ENCODE measurements at regions not wholly inside any gene's neighbourhood (a gene's known extent, or its start where the extent isn't known, plus 50 kb on each side); places are given as distances from the start of the nearest gene placed in this dataset.

GRCh38 chr5:144024545-144024944, 145.9 kb downstream of the YIPF5 start:
- intact Hi-C loops (cut with micrococcal nuclease; ENCODE audit: unreplicated experiment) = no loop called here
- H3K4me1 ChIP-seq (replicated peaks; ENCODE audit: insufficient read depth) = no peaks in the 10 kb centered on the region

GRCh38 chr5:144026286-144026685, 144.2 kb downstream of the YIPF5 start:
- intact Hi-C loops (cut with micrococcal nuclease; ENCODE audit: unreplicated experiment) = no loop called here
- TF ChIP-seq CTCF (conservative IDR thresholded peaks at IDR 0.05) (no peak), EZH2 (IDR thresholded peaks at IDR 0.05; ENCODE audit: low read depth) (no peak)
- Histone ChIP-seq H3F3A (ENCODE audit: insufficient read depth, low read depth) (no peaks in the 10 kb centered on the region), H3K4me3 (no peak overlapping the region), H2AFZ (no peak overlapping the region), H3K27me3 (ENCODE audit: insufficient read depth, low read depth) (no peaks in the 10 kb centered on the region), H3K9me2 (ENCODE audit: insufficient read depth) (0 out of 2 replicates have a peak, but pooled peaks cover 4% of the 10 kb centered on the region), H4K20me1 (ENCODE audit: insufficient read depth) (no peaks in the 10 kb centered on the region), H3K4me1 (replicated peaks; ENCODE audit: insufficient read depth) (no peaks in the 10 kb centered on the region), H3K36me3 (ENCODE audit: low read depth) (no peaks in the 10 kb centered on the region), H3K4me2 (no peak overlapping the region), H3K27ac (no peak overlapping the region), H3K79me2 (ENCODE audit: low read depth) (no peaks in the 10 kb centered on the region), H3K9me3 (ENCODE audit: insufficient read depth, low read depth) (peaks cover 5% of the 10 kb centered on the region; the same call in 1 of the 2 replicates)
- DNase-seq = no peak
- BruUV-seq (replicated peaks) = no TSS peak
- CTCF ChIA-PET = no interaction called here
- POLR2A ChIA-PET (ENCODE audit: unreplicated experiment) = no interaction called here

More at GRCh38 chr5:144024545-144024944, 145.9 kb downstream of the YIPF5 start:
- Histone ChIP-seq H3K27me3 (ENCODE audit: insufficient read depth, low read depth) (peaks cover 1% of the 10 kb centered on the region; the same call in 1 of the 2 replicates), H3K9me3 (ENCODE audit: insufficient read depth, low read depth) (peaks cover 19% of the 10 kb centered on the region), H4K20me1 (ENCODE audit: insufficient read depth) (no peaks in the 10 kb centered on the region), H3F3A (ENCODE audit: insufficient read depth, low read depth) (no peaks in the 10 kb centered on the region), H3K9me2 (ENCODE audit: insufficient read depth) (0 out of 2 replicates have a peak, but pooled peaks cover 4% of the 10 kb centered on the region), H3K79me2 (ENCODE audit: low read depth) (no peaks in the 10 kb centered on the region), H3K4me3 (no peak overlapping the region), H3K36me3 (ENCODE audit: low read depth) (no peaks in the 10 kb centered on the region), H3K27ac (no peak overlapping the region), H3K4me2 (no peak overlapping the region), H2AFZ (no peak overlapping the region)
- no peak for TF ChIP-seq EZH2 (IDR thresholded peaks at IDR 0.05; ENCODE audit: low read depth)
- no TSS peak for BruUV-seq (replicated peaks)
- ChIA-PET CTCF (interaction anchor here (0.6 kb wide), 1 partner anchor 678 kb away, joined by 4 read pairs; no protein-coding TSS in a partner anchor), POLR2A (ENCODE audit: unreplicated experiment) (no interaction called here)
- no peak for DNase-seq

GRCh38 chr5:144028058-144028457, 142.4 kb downstream of the YIPF5 start:
- 0 out of 2 replicates have a peak, but pooled peaks cover 4% of the 10 kb centered on the region for H3K9me2 ChIP-seq (ENCODE audit: insufficient read depth)
- H3K4me2 ChIP-seq = no peak overlapping the region
- TF ChIP-seq CTCF (conservative IDR thresholded peaks at IDR 0.05) (no peak), EZH2 (IDR thresholded peaks at IDR 0.05; ENCODE audit: low read depth) (no peak)
- BruUV-seq (replicated peaks) = no TSS peak
- no peaks in the 10 kb centered on the region for H3K79me2 ChIP-seq (ENCODE audit: low read depth)
- H3K9me3 ChIP-seq (ENCODE audit: insufficient read depth, low read depth) = no peaks in the 10 kb centered on the region
- POLR2A ChIA-PET (ENCODE audit: unreplicated experiment) = no interaction called here
- H3F3A ChIP-seq (ENCODE audit: insufficient read depth, low read depth) = no peaks in the 10 kb centered on the region
- H3K4me1 ChIP-seq (replicated peaks; ENCODE audit: insufficient read depth) = no peaks in the 10 kb centered on the region
- no peak for DNase-seq
- H3K27ac ChIP-seq = no peak overlapping the region
- intact Hi-C loops (cut with micrococcal nuclease; ENCODE audit: unreplicated experiment) = no loop called here
- H3K27me3 ChIP-seq (ENCODE audit: insufficient read depth, low read depth) = no peaks in the 10 kb centered on the region
- CTCF ChIA-PET = no interaction called here
- no peak overlapping the region for H2AFZ ChIP-seq
- no peak overlapping the region for H3K4me3 ChIP-seq
- no peaks in the 10 kb centered on the region for H3K36me3 ChIP-seq (ENCODE audit: low read depth)
- no peaks in the 10 kb centered on the region for H4K20me1 ChIP-seq (ENCODE audit: insufficient read depth)

- no peaks in the 10 kb centered on the region for H3K79me2 ChIP-seq (ENCODE audit: low read depth)
- 0 out of 2 replicates have a peak, but pooled peaks cover 4% of the 10 kb centered on the region for H3K9me2 ChIP-seq (ENCODE audit: insufficient read depth)
- no peak for DNase-seq
- H2AFZ ChIP-seq = no peak overlapping the region
- no peaks in the 10 kb centered on the region for H3K9me3 ChIP-seq (ENCODE audit: insufficient read depth, low read depth)
- no peak overlapping the region for H3K4me3 ChIP-seq
- intact Hi-C loops (cut with micrococcal nuclease; ENCODE audit: unreplicated experiment) = no loop called here
- no peaks in the 10 kb centered on the region for H4K20me1 ChIP-seq (ENCODE audit: insufficient read depth)
- POLR2A ChIA-PET (ENCODE audit: unreplicated experiment) = no interaction called here
- H3K4me1 ChIP-seq (replicated peaks; ENCODE audit: insufficient read depth) = no peaks in the 10 kb centered on the region
- CTCF ChIA-PET = no interaction called here
- H3K27ac ChIP-seq = no peak overlapping the region
- H3K4me2 ChIP-seq = no peak overlapping the region
- TF ChIP-seq CTCF (conservative IDR thresholded peaks at IDR 0.05) (no peak), EZH2 (IDR thresholded peaks at IDR 0.05; ENCODE audit: low read depth) (no peak)
- H3K36me3 ChIP-seq (ENCODE audit: low read depth) = no peaks in the 10 kb centered on the region
- H3K27me3 ChIP-seq (ENCODE audit: insufficient read depth, low read depth) = no peaks in the 10 kb centered on the region
- H3F3A ChIP-seq (ENCODE audit: insufficient read depth, low read depth) = no peaks in the 10 kb centered on the region
- no TSS peak for BruUV-seq (replicated peaks)
These were observed 141.8 kb downstream of the YIPF5 start for GRCh38 chr5:144028636-144029035.

Data from PC-9 (cell line).